Gastrocnemius medialis (tissue), 4 donors: ENCODE measurements at regions not wholly inside any gene's neighbourhood (a gene's known extent, or its start where the extent isn't known, plus 50 kb on each side); places are given as distances from the start of the nearest gene placed in this dataset.
A peak's percentile ranks its signal among the peaks of the same experiment; 100 is the strongest.

Experiments used
- ATAC-seq, 2 donors: fragments of 150-250 bp; one replicate each; pipeline ENCODE4 v1.9.1; 2016
- DNase-seq, 2 donors: peaks; one replicate each; pipeline ENCODE4 v3.0.0-alpha.2; 2019
- H3K27ac ChIP-seq, 4 donors: fragments of 200-600 bp; sonication (generic); 1 replicate in 1 of 4; 2 replicates in 3 of 4; pipeline ENCODE4 v1.5.1; 2016 to 2018; ENCODE audit warnings: mild to moderate bottlenecking in 2 of 4, moderate library complexity in 1 of 4
- H3K27me3 ChIP-seq, 3 donors: fragments of 200-600 bp; sonication (generic) in 2 of 3; 1 replicate in 1 of 3; 2 replicates in 2 of 3; pipeline versions ENCODE4 v1.5.1 to v1.6.0; 2016 to 2019; ENCODE audit warnings: mild to moderate bottlenecking in 1 of 3, moderate library complexity in 1 of 3
- H3K36me3 ChIP-seq, 2 donors: fragments of 200-600 bp; sonication (generic) in 1 of 2; one replicate each; pipeline ENCODE4 v1.5.1; 2017 to 2018
- H3K4me1 ChIP-seq, 2 donors: fragments of 200-600 bp; sonication (generic) in 1 of 2; one replicate each; pipeline ENCODE4 v1.5.1; 2016 to 2017; ENCODE audit warnings: mild to moderate bottlenecking in 2 of 2
- H3K4me3 ChIP-seq, 4 donors: fragments of 200-600 bp; sonication (generic) in 3 of 4; 1 replicate in 1 of 4; 2 replicates in 3 of 4; pipeline ENCODE4 v1.5.1; 2016 to 2019; ENCODE audit warnings: mild to moderate bottlenecking in 2 of 4
- H3K9me3 ChIP-seq, 3 donors: fragments of 200-600 bp; sonication (generic) in 2 of 3; 1 replicate in 1 of 3; 2 replicates in 2 of 3; pipeline ENCODE4 v1.5.1; 2016 to 2019
- CTCF ChIP-seq, 5 experiments: fragments of 450-650 bp in 3 of 5; fragments of 200-600 bp in 2 of 5; sonication (generic) in 2 of 5; IDR thresholded peaks in 4 of 5; conservative IDR thresholded peaks in 1 of 5; 1 replicate in 4 of 5; 2 replicates in 1 of 5; pipeline ENCODE4 v1.5.1; 2016 to 2019; ENCODE audit warnings: antibody characterized with exemption in 5 of 5, mild to moderate bottlenecking in 3 of 5, moderate library complexity in 3 of 5
- POLR2A ChIP-seq, 2 donors: fragments of 450-650 bp; IDR thresholded peaks; one replicate each; pipeline ENCODE4 v1.6.1; 2017; ENCODE audit warnings: antibody characterized with exemption in 2 of 2, mild to moderate bottlenecking in 2 of 2, moderate library complexity in 2 of 2
- in situ Hi-C, 4 donors: fragments of 200-750 bp; cut with MboI; loops; one replicate each; pipeline versions ENCODE4 v1.15.0 to v1.8.0; 2017; ENCODE audit warnings: low sequenced_read_pairs in 4 of 4
- intact Hi-C: fragments of 100-400 bp; cut with DNase I; formaldehyde crosslinking; loops from one replicate; pipeline ENCODE4 v1.15.1; 2023; ENCODE audit warnings: low total_unique reads

- Histone ChIP-seq H3K27me3 (no peaks in the 10 kb centered on the region), H3K36me3 (no peaks in the 10 kb centered on the region), H3K4me1 (no peaks in the 10 kb centered on the region), H3K9me3 (no peaks in the 10 kb centered on the region), H3K4me3 (no peak overlapping the region), H3K27ac (no peak overlapping the region)
- DNase-seq (no peak), ATAC-seq (no peak)
- TF ChIP-seq CTCF (IDR thresholded peaks at IDR 0.05 in 4 of 5, conservative IDR thresholded peaks at IDR 0.05 in 1 of 5), result no peak
- no peak for TF ChIP-seq POLR2A (IDR thresholded peaks at IDR 0.05)
- intact Hi-C loops (no loop called here), in situ Hi-C loops (no loop called here)
Measured at GRCh38 chr1:61618193-61618592, 106.7 kb downstream of the TM2D1 start.

GRCh38 chr1:61616830-61617229 is 108.1 kb downstream of the TM2D1 start:
- Histone ChIP-seq H3K27ac (no peak overlapping the region), H3K36me3 (no peaks in the 10 kb centered on the region), H3K9me3 (no peaks in the 10 kb centered on the region), H3K27me3 (no peaks in the 10 kb centered on the region), H3K4me3 (no peak overlapping the region), H3K4me1 (no peaks in the 10 kb centered on the region)
- DNase-seq (no peak), ATAC-seq (no peak)
- intact Hi-C loops (no loop called here), in situ Hi-C loops (no loop called here)
- TF ChIP-seq CTCF (IDR thresholded peaks at IDR 0.05 in 4 of 5, conservative IDR thresholded peaks at IDR 0.05 in 1 of 5) (no peak), POLR2A (IDR thresholded peaks at IDR 0.05) (no peak)

GRCh38 chr1:61612602-61613001 is 112.3 kb downstream of the TM2D1 start:
- no peak overlapping the region for H3K27ac ChIP-seq
- H3K4me3 ChIP-seq, result no peak overlapping the region
- no peak for ATAC-seq
- no peaks in the 10 kb centered on the region for H3K9me3 ChIP-seq
- DNase-seq, result no peak
- no peaks in the 10 kb centered on the region for H3K36me3 ChIP-seq
- no peaks in the 10 kb centered on the region for H3K4me1 ChIP-seq
- TF ChIP-seq CTCF (IDR thresholded peaks at IDR 0.05 in 4 of 5, conservative IDR thresholded peaks at IDR 0.05 in 1 of 5), result no peak
- intact Hi-C loops, result no loop called here
- H3K27me3 ChIP-seq, result no peaks in the 10 kb centered on the region
- in situ Hi-C loops, result no loop called here

GRCh38 chr1:61609040-61609439 is 115.9 kb downstream of the TM2D1 start:
- in situ Hi-C loops (no loop called here), intact Hi-C loops (no loop called here)
- Histone ChIP-seq H3K9me3 (no peaks in the 10 kb centered on the region), H3K27me3 (no peaks in the 10 kb centered on the region), H3K4me1 (peaks cover 0 to 4% of the 10 kb centered on the region in 2 donors), H3K36me3 (no peaks in the 10 kb centered on the region), H3K4me3 (no peak overlapping the region), H3K27ac (no peak overlapping the region)
- TF ChIP-seq CTCF (IDR thresholded peaks at IDR 0.05 in 4 of 5, conservative IDR thresholded peaks at IDR 0.05 in 1 of 5), result no peak
- ATAC-seq (no peak), DNase-seq (no peak)

- in situ Hi-C loops (no loop called here), intact Hi-C loops (loop anchor here (2.0 kb wide), 1 partner anchor 31 kb away; no protein-coding TSS in a partner anchor)
- peak overlapping the region; percentile 56 to 66 (median 58) for H3K27ac ChIP-seq
- H3K4me3 ChIP-seq, result no peak overlapping the region
- H3K9me3 ChIP-seq, result no peaks in the 10 kb centered on the region
- ATAC-seq, result no peak
- H3K36me3 ChIP-seq, result no peaks in the 10 kb centered on the region
- TF ChIP-seq CTCF (IDR thresholded peaks at IDR 0.05 in 4 of 5, conservative IDR thresholded peaks at IDR 0.05 in 1 of 5) (no peak), POLR2A (IDR thresholded peaks at IDR 0.05) (no peak)
- H3K4me1 ChIP-seq, result peaks cover 0 to 4% of the 10 kb centered on the region in 2 donors
- no peak for DNase-seq
- no peaks in the 10 kb centered on the region for H3K27me3 ChIP-seq
Measured at GRCh38 chr1:61607448-61607847, 117.5 kb downstream of the TM2D1 start.
